PC-3 (cell line): ENCODE measurements at regions not wholly inside any gene's neighbourhood (a gene's known extent, or its start where the extent isn't known, plus 50 kb on each side); places are given as distances from the start of the nearest gene placed in this dataset.

Experiments used
- ATAC-seq: fragments of 200-7000 bp; cut with Tn5 transposase; 2 replicates; pipeline ENCODE4 v1.9.1; 2020; ENCODE audit warnings: mild to moderate bottlenecking, moderate library complexity
- BruUV-seq: library from RNA; stranded (reverse); fragments of 400-500 nt; replicated peaks from 2 replicates; lab custom pipeline; 2021; lab: Mats Ljungman, UMichigan
- CTCF ChIA-PET: fragments of 300-600 bp; sonication (Branson Sonifier 250); formaldehyde crosslinking; loops from one replicate; lab custom pipeline; 2022; ENCODE audit warnings: antibody characterized with exemption; lab: Charles Lee
- POLR2A ChIA-PET: fragments of 300-600 bp; sonication (Branson Sonifier 250); formaldehyde crosslinking; loops from one replicate; lab custom pipeline; 2022; ENCODE audit warnings: antibody characterized with exemption; ENCODE audit not compliant: unreplicated experiment; lab: Charles Lee
- DNase-seq: peaks from one replicate; pipeline ENCODE4 v3.0.0-alpha.2; 2015
- H2AFZ ChIP-seq: fragments of 300-600 bp; sonication (generic); 2 replicates; pipeline ENCODE4 v1.6.0; 2016; ENCODE audit warnings: antibody characterized with exemption, low read length
- H3F3A ChIP-seq: fragments of 300-600 bp; sonication (generic); one replicate; pipeline ENCODE4 v1.6.0; 2017; ENCODE audit warnings: antibody characterized with exemption, low read length, control low read depth, mild to moderate bottlenecking; ENCODE audit not compliant: unreplicated experiment
- H3K27ac ChIP-seq: fragments of 300-600 bp; sonication (generic); 2 replicates; pipeline ENCODE4 v1.5.1; 2016; ENCODE audit warnings: mild to moderate bottlenecking, low read length
- H3K27me3 ChIP-seq: fragments of 300-600 bp; sonication (generic); 2 replicates; pipeline ENCODE4 v1.6.1; 2016; ENCODE audit warnings: low read length, mixed read lengths
- H3K36me3 ChIP-seq: fragments of 300-600 bp; sonication (generic); 2 replicates; pipeline ENCODE4 v1.6.1; 2016; ENCODE audit warnings: low read depth, mixed run types, low read length, mixed read lengths
- H3K4me1 ChIP-seq: fragments of 300-600 bp; sonication (generic); 2 replicates; pipeline ENCODE4 v1.5.1; 2016; ENCODE audit warnings: low read length; ENCODE audit not compliant: insufficient read depth
- H3K4me2 ChIP-seq: fragments of 300-600 bp; sonication (generic); 2 replicates; pipeline ENCODE4 v1.6.0; 2016; ENCODE audit warnings: low read length
- H3K4me3 ChIP-seq: fragments of 300-600 bp; sonication (generic); 2 replicates; pipeline ENCODE4 v1.5.1; 2016; ENCODE audit warnings: mild to moderate bottlenecking, low read length, mixed read lengths
- H3K79me2 ChIP-seq: fragments of 300-600 bp; sonication (generic); 2 replicates; pipeline ENCODE4 v1.6.1; 2017; ENCODE audit warnings: low read length, mixed read lengths
- H3K9ac ChIP-seq: fragments of 300-600 bp; sonication (generic); 2 replicates; pipeline ENCODE4 v1.6.0; 2016; ENCODE audit warnings: mild to moderate bottlenecking, low read length
- H3K9me2 ChIP-seq: fragments of 300-600 bp; sonication (generic); replicated peaks from 2 replicates; pipeline ENCODE4 v1.6.1; 2016; ENCODE audit warnings: mixed run types, low read length, mixed read lengths
- H3K9me3 ChIP-seq: fragments of 300-600 bp; sonication (generic); 2 replicates; pipeline ENCODE4 v1.6.1; 2016; ENCODE audit warnings: low read length, mixed read lengths
- H4K20me1 ChIP-seq: fragments of 300-600 bp; sonication (generic); 2 replicates; pipeline ENCODE4 v1.6.1; 2016; ENCODE audit warnings: low read length, mixed read lengths
- EZH2 ChIP-seq: fragments of 300-600 bp; sonication (generic); IDR thresholded peaks from one replicate; pipeline ENCODE4 v1.6.1; 2017; ENCODE audit warnings: antibody characterized with exemption, mild to moderate bottlenecking, low read length; ENCODE audit not compliant: unreplicated experiment
- EZH2phosphoT487 ChIP-seq: fragments of 300-600 bp; sonication (generic); IDR thresholded peaks from 2 replicates; pipeline ENCODE4 v1.6.1; 2018; ENCODE audit warnings: mild to moderate bottlenecking, antibody characterized with exemption, low read length, borderline replicate concordance
- intact Hi-C: fragments of 100-400 bp; cut with micrococcal nuclease; formaldehyde crosslinking; loops from 2 replicates; pipeline ENCODE4 v1.9.0; 2023
- TF ChIP-seq, protein P1 (sequence below): fragments of 300-600 bp; sonication (generic); conservative IDR thresholded peaks from 2 replicates; pipeline ENCODE4 v1.5.1; 2017; ENCODE audit warnings: antibody characterized with exemption, low read depth, mild to moderate bottlenecking, low read length

DNA sequence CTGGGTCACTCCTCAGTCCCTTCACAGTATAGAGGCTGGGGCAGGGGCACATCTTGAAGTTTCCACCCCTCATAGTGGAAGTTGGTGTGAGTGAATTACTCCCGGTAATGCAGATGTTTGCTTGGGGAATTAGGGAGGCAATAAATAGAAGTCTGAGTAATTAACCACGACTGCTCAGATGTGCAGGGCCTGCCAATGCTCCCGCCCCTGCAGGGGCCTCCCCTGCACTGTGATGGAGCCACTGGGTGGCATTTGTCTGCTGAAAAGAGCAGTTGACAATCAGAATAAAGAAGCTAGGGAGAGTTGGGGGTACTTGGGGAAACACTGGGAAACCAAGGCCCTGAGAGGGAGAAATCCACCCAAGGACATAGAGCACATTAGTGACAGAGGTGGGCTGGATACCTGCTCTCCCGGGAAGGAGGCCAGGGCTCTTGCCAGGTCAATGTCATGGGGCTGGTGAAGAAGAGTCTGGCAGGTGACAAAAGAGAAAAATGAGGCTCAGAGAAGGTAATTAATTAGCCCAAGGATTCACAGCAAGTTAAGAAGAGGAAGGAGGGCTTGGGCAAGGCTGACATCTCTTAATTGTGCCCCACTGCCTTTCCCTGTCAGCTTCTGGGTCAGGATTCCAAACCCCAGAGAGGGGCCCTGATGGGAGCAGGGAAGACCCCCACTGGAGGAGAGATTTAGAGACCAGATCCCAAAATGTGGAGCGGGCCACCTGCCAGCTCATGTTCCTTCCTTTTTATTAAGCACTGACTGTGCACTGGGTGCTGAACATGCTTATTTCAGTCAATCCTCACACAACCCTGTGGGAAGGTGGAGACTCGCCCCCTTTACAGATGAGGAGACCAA lies 436.2 kb downstream of the MATN1 start:
- no peak overlapping the region for H2AFZ ChIP-seq
- H3K27ac ChIP-seq = no peak overlapping the region
- H4K20me1 ChIP-seq = no peaks in the 10 kb centered on the region
- no peaks in the 10 kb centered on the region for H3K36me3 ChIP-seq
- POLR2A ChIA-PET = no interaction called here
- DNase-seq (no peak), ATAC-seq (no peak)
- H3K4me2 ChIP-seq = no peak overlapping the region
- H3K4me3 ChIP-seq = no peak overlapping the region
- no peaks in the 10 kb centered on the region for H3K4me1 ChIP-seq
- H3F3A ChIP-seq = no peaks in the 10 kb centered on the region
- H3K27me3 ChIP-seq = no peaks in the 10 kb centered on the region
- TF ChIP-seq EZH2phosphoT487 = no peak
- TF ChIP-seq EZH2 = no peak
- H3K9me2 ChIP-seq = no peaks in the 10 kb centered on the region
- H3K9ac ChIP-seq = no peak overlapping the region
- no peaks in the 10 kb centered on the region for H3K9me3 ChIP-seq
- intact Hi-C loops = no loop called here
- no TSS peak for BruUV-seq
- no peaks in the 10 kb centered on the region for H3K79me2 ChIP-seq
- CTCF ChIA-PET = no interaction called here

DNA sequence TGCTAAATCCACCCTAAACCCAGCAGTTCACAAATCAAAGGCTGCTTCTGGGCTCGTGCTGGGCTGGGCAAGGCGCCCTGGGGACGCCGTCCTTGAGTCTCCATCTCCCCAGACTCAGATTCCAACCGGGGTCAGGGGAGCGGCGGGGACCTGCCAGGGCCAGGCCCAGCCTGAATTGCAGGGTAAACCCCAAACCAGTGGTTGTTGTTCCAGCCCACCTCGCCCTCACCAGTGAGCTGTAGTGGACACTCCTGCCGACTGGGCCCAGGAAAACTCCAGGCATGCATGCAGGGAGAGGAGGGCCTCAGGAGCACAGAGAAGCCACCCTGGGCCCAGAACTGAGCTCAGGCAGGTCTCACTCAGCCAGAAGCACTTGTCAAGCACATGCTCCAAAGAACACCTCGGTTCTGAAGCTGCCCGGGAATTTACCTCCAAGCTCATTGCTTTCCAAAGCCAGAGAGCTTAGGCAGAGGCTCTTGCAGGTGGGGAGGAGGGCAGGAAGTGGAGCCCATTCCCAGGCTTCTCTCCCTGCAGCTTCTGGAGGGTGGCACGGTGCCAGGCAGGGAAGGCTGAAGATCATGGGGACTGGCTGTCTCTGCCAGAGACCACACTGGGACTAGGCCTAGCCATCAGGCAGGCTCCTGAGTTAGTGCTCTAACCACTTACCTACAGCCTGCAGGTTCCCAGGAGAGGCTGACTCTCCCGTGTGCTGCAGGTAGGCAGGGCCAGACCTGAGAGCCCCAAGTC lies 437.0 kb downstream of the MATN1 start:
- TF ChIP-seq, protein P1, sequence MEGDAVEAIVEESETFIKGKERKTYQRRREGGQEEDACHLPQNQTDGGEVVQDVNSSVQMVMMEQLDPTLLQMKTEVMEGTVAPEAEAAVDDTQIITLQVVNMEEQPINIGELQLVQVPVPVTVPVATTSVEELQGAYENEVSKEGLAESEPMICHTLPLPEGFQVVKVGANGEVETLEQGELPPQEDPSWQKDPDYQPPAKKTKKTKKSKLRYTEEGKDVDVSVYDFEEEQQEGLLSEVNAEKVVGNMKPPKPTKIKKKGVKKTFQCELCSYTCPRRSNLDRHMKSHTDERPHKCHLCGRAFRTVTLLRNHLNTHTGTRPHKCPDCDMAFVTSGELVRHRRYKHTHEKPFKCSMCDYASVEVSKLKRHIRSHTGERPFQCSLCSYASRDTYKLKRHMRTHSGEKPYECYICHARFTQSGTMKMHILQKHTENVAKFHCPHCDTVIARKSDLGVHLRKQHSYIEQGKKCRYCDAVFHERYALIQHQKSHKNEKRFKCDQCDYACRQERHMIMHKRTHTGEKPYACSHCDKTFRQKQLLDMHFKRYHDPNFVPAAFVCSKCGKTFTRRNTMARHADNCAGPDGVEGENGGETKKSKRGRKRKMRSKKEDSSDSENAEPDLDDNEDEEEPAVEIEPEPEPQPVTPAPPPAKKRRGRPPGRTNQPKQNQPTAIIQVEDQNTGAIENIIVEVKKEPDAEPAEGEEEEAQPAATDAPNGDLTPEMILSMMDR = no peak
- no peak for TF ChIP-seq EZH2phosphoT487
- TF ChIP-seq EZH2 = no peak
- Histone ChIP-seq H3F3A (no peaks in the 10 kb centered on the region), H3K4me1 (no peaks in the 10 kb centered on the region), H4K20me1 (no peaks in the 10 kb centered on the region), H3K9ac (no peak overlapping the region), H3K9me2 (no peaks in the 10 kb centered on the region), H3K4me3 (no peak overlapping the region), H3K27ac (no peak overlapping the region), H3K79me2 (no peaks in the 10 kb centered on the region), H3K27me3 (no peaks in the 10 kb centered on the region), H3K9me3 (no peaks in the 10 kb centered on the region), H3K36me3 (no peaks in the 10 kb centered on the region), H2AFZ (no peak overlapping the region), H3K4me2 (no peak overlapping the region)
- BruUV-seq = no TSS peak
- POLR2A ChIA-PET = no interaction called here
- ATAC-seq (no peak), DNase-seq (no peak)
- intact Hi-C loops = no loop called here
- CTCF ChIA-PET = no interaction called here

DNA sequence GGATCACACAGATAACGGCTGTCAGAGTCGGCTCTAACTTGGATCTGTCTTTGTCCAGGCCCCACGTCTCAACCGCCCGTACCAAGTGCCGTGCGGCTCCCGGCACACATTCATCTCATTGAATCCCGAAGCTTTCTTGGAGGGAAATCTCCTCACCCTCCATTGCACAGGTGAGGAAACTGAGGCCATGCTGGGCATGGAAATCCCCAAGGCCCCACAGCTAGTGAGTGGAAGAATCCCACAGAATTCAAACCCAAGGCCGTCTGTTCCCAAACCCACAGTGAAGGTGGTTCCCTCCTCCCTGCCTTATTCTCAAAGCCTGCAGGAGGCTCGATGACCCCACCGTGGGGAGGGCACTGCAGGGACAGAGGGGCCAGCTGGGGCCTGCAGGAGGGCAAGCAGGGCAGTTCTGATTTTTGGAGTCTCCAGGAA lies 437.9 kb downstream of the MATN1 start:
- peaks cover 3% of the 10 kb centered on the region; the same call in 1 of the 2 replicates for H3K27me3 ChIP-seq
- CTCF ChIA-PET = no interaction called here
- BruUV-seq = no TSS peak
- no peaks in the 10 kb centered on the region for H3K9me3 ChIP-seq
- H4K20me1 ChIP-seq = no peaks in the 10 kb centered on the region
- no peak overlapping the region for H2AFZ ChIP-seq
- ATAC-seq (no peak), DNase-seq (no peak)
- H3K4me2 ChIP-seq = no peak overlapping the region
- H3K36me3 ChIP-seq = no peaks in the 10 kb centered on the region
- no peaks in the 10 kb centered on the region for H3F3A ChIP-seq
- H3K4me1 ChIP-seq = no peaks in the 10 kb centered on the region
- TF ChIP-seq EZH2phosphoT487 = no peak
- TF ChIP-seq, protein P1 = no peak
- no peak for TF ChIP-seq EZH2
- no peaks in the 10 kb centered on the region for H3K9me2 ChIP-seq
- no peak overlapping the region for H3K27ac ChIP-seq
- H3K79me2 ChIP-seq = no peaks in the 10 kb centered on the region
- intact Hi-C loops = no loop called here
- no peak overlapping the region for H3K4me3 ChIP-seq
- POLR2A ChIA-PET = no interaction called here
- no peak overlapping the region for H3K9ac ChIP-seq
